K562 (cell line): ENCODE measurements at regions not wholly inside any gene's neighbourhood (a gene's known extent, or its start where the extent isn't known, plus 50 kb on each side); places are given as distances from the start of the nearest gene placed in this dataset.

ENCODE experiments used
- CTCF ChIP-seq, 3 experiments: IDR thresholded peaks in 2 of 3; conservative IDR thresholded peaks in 1 of 3; 2 replicates each; pipeline ENCODE4 v1.5.1; 2011 to 2012; ENCODE audit warnings: low read length in 3 of 3, mild to moderate bottlenecking in 3 of 3, control low read depth in 2 of 3, improper control_type of control experiment in 1 of 3, inconsistent platforms in 1 of 3, low read depth in 1 of 3, mixed read lengths in 1 of 3, moderate library complexity in 1 of 3; ENCODE audit not compliant: insufficient read depth in 2 of 3
- EGR1 ChIP-seq: fragments of 450-650 bp; conservative IDR thresholded peaks from 2 replicates; pipeline ENCODE4 v1.6.1; 2017; ENCODE audit warnings: mild to moderate bottlenecking
- HDGF ChIP-seq: fragments of 450-650 bp; IDR thresholded peaks from 2 replicates; pipeline ENCODE4 v1.6.1; 2016
- JUND ChIP-seq, 2 experiments: IDR thresholded peaks; 2 replicates in 1 of 2; 3 replicates in 1 of 2; pipeline ENCODE4 v1.6.1; 2011; ENCODE audit warnings: borderline replicate concordance in 2 of 2, low read depth in 2 of 2, low read length in 2 of 2, improper control_type of control experiment in 1 of 2, missing biosample characterization in 1 of 2, missing genetic modification characterization in 1 of 2, missing genetic modification reagents in 1 of 2
- PHF8 ChIP-seq: fragments of 200-600 bp; sonication (generic); IDR thresholded peaks from 2 replicates; pipeline ENCODE4 v1.6.1; 2012; ENCODE audit warnings: mixed run types, mild to moderate bottlenecking, inconsistent platforms, low read length, moderate library complexity, borderline replicate concordance
- SAP30 ChIP-seq: fragments of 200-600 bp; sonication (generic); IDR thresholded peaks from 2 replicates; pipeline ENCODE4 v1.6.1; 2012; ENCODE audit warnings: borderline replicate concordance, low read depth, mild to moderate bottlenecking, moderate library complexity, low read length, control low read depth, inconsistent platforms; ENCODE audit not compliant: insufficient read depth, poor library complexity, severe bottlenecking
- TF ChIP-seq, protein P1 (sequence below): sonication (generic); formaldehyde crosslinking; IDR thresholded peaks from 2 replicates; pipeline ENCODE4 v1.8.0; 2022; ENCODE audit warnings: missing genetic modification reagents, mild to moderate bottlenecking, borderline replicate concordance

DNA sequence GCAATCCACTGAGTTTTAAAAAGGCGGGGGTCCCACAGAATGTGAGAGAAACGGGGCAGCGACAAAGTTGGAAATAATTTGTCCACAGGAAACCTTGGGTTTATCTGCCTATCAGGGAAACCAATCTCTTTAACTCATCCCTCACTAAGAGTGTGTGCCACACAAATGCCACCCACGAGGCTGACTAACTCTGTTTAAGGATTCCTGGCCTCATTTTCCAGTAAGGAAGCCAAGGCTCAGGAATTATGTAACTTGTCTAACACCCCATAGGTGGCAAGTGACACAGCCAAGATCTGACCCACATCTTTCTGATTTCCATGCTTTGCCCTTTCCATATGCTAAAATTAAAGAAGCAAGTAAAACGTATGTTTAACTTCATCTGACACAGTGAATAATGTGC lies 263.2 kb downstream of the CNTN3 start:
- no peak for TF ChIP-seq EGR1
- TF ChIP-seq CTCF (IDR thresholded peaks at IDR 0.05 in 2 of 3, conservative IDR thresholded peaks at IDR 0.05 in 1 of 3; ENCODE audit: insufficient read depth in 2 of 3, low read depth in 1 of 3, low read length in 3 of 3) = no peak
- TF ChIP-seq JUND (IDR thresholded peaks at IDR 0.05; ENCODE audit: borderline replicate concordance, low read depth, low read length) = no peak
- TF ChIP-seq JUND (tag; IDR thresholded peaks at IDR 0.05; ENCODE audit: borderline replicate concordance, low read depth, low read length) = no peak
- TF ChIP-seq HDGF = no peak
- TF ChIP-seq SAP30 = no peak
- TF ChIP-seq, protein P1, sequence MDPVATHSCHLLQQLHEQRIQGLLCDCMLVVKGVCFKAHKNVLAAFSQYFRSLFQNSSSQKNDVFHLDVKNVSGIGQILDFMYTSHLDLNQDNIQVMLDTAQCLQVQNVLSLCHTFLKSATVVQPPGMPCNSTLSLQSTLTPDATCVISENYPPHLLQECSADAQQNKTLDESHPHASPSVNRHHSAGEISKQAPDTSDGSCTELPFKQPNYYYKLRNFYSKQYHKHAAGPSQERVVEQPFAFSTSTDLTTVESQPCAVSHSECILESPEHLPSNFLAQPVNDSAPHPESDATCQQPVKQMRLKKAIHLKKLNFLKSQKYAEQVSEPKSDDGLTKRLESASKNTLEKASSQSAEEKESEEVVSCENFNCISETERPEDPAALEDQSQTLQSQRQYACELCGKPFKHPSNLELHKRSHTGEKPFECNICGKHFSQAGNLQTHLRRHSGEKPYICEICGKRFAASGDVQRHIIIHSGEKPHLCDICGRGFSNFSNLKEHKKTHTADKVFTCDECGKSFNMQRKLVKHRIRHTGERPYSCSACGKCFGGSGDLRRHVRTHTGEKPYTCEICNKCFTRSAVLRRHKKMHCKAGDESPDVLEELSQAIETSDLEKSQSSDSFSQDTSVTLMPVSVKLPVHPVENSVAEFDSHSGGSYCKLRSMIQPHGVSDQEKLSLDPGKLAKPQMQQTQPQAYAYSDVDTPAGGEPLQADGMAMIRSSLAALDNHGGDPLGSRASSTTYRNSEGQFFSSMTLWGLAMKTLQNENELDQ (CRISPR knock-in tag) = no peak
- no peak for TF ChIP-seq PHF8
